Esophagus muscularis mucosa (tissue), 3 donors: ENCODE measurements at regions not wholly inside any gene's neighbourhood (a gene's known extent, or its start where the extent isn't known, plus 50 kb on each side); places are given as distances from the start of the nearest gene placed in this dataset.

Experiments
- CTCF ChIP-seq, 3 experiments: fragments of 200-600 bp in 2 of 3; fragments of 450-650 bp in 1 of 3; sonication (generic) in 2 of 3; IDR thresholded peaks; one replicate each; pipeline ENCODE4 v1.5.1; 2017 to 2019; ENCODE audit warnings: antibody characterized with exemption in 3 of 3, mild to moderate bottlenecking in 2 of 3, moderate library complexity in 1 of 3
- POLR2A ChIP-seq: fragments of 450-650 bp; IDR thresholded peaks from one replicate; pipeline ENCODE4 v1.6.1; 2017; ENCODE audit warnings: antibody characterized with exemption, moderate library complexity, mild to moderate bottlenecking, low read depth

GRCh38 chr2:236904389-236905263 lies 181.1 kb upstream of the COPS8 start:
- no peak for TF ChIP-seq CTCF (IDR thresholded peaks at IDR 0.05)
- TF ChIP-seq POLR2A: no peak
